ENCODE measurements at regions not wholly inside any gene's neighbourhood (a gene's known extent, or its start where the extent isn't known, plus 50 kb on each side); places are given as distances from the start of the nearest gene placed in this dataset.

DNA sequence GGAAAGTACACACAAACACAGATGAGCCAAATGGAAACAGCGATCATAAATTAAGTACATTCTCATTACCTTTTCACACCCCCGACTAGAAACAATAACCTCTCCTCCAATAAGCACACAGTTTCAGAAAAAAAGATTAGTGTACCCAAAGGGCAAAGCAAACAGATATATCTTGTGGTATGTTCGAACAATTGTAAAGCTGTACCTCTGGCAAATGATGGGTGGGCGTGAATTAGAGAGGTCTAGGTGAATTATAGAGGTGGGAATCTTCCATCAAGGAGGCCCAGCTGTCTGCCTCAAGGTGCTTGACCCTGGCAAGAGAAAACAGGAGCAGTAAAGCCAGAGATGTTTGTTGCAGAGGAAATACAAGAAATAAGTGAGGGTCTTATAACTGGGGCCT lies 715.3 kb upstream of the NEGR1 start:
- TF ChIP-seq POLR2A (IDR thresholded peaks at IDR 0.05; ENCODE audit: low read length) (no peak), GATA1 (IDR thresholded peaks at IDR 0.05; ENCODE audit: low read depth, low read length) (no peak)

Measured in erythroblast (primary cell).